NCI-H2196 (cell line): ENCODE measurements at regions not wholly inside any gene's neighbourhood (a gene's known extent, or its start where the extent isn't known, plus 50 kb on each side); places are given as distances from the start of the nearest gene placed in this dataset.
A peak's percentile ranks its signal among the peaks of the same experiment; 100 is the strongest.

ENCODE experiments used
- DNase-seq: peaks from one replicate; lab custom pipeline; 2025; ENCODE audit not compliant: unreplicated experiment; lab: John Stamatoyannopoulos, UW

- no peak for DNase-seq
These were observed 87.0 kb upstream of the GLIS3 start for GRCh38 chr9:4386819-4387218.

GRCh38 chr9:4384750-4385149, 84.9 kb upstream of the GLIS3 start:
- no peak for DNase-seq

DNA sequence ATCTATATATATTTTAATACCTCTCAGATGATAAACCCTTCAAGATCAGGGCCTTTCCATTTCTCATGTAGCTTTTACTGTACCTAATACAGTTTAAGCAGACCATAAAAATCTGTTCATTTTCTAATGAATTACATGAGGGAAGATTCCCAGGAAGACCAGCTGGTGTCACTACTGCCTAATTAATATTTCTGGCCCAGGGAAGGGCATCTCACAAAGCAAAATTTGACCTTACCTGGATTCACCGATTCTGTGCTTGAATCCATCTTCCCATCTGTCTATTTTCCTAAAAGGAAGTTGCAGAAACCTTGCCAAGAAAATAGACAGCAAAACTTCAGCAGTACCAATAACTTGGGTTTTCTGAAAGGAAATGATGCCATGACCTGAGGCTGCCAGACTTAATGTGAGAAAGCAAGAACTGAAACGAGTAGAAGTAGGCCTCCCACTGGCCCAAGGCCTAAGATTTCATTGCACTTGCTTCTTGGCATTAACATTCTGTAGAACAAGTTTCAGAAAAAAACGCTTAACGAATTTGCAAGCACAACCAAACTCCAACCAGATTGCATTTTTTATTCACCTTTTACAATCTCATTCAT, 83.0 kb upstream of the GLIS3 start:
- peak; percentile 68 for DNase-seq

DNA sequence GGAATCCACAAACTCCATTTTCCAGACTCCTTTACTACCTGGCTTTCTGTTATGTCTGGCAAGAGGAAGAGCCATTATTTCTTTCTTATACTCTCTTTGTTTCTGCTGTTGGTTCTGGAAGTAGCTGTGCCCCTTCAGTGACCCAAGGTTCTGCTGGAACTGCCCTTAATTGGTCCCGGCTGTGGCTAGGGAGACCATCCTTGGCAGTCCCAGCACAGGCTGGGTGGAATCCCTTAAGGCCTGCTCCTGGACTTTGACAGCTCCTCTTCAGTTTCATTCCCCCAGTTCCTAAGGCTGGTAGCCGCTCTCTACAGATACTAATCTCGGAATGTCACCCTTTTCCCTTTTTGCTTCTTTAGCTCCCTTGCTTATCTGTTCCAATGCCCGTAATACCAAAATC, 81.9 kb upstream of the GLIS3 start:
- DNase-seq: no peak

DNA sequence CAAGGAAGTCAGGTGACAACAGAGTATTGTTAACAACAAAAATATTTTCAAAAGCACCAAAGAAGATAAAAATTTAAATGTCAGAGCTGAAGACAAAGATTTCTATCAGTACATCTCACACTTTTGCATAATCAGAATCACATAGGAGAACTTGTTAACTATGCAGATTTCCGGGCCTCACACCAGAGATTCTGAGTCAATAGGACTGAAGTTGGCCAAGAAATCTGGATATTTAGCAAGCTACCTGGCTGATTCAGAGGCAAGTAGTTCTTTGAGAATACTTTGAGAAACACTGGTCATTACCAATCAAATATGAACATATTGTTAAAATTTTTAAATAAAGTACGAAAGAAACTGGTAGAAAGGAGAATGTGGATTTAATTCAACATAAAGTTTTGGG, 80.5 kb upstream of the GLIS3 start:
- DNase-seq: no peak

GRCh38 chr9:4375424-4376200, 75.7 kb upstream of the GLIS3 start:
- DNase-seq: peak; percentile 49

GRCh38 chr9:4371108-4371507, 71.2 kb upstream of the GLIS3 start:
- DNase-seq: no peak

DNA sequence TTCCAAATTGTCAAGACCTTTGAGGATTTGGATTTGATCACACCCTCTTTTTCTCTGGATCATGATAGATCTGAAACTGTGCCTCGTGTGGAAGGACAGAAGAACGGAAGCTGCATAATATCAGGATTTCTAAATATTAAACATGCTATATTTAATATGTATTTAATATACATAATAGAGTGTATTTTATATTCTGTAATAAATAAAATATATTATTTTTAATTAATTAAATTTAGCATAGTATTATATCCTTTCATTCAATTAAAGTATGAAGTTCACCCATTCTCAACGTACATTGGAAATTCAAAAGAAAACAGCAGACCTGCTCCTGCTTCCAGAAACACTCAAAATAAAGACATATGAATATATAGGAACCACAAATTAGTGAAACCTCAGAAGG, 70.6 kb upstream of the GLIS3 start:
- DNase-seq: no peak

- DNase-seq: peak; percentile 75
These were observed 66.9 kb upstream of the GLIS3 start for GRCh38 chr9:4366591-4367330.

- no peak for DNase-seq
These were observed 65.2 kb upstream of the GLIS3 start for GRCh38 chr9:4365055-4365454.

DNA sequence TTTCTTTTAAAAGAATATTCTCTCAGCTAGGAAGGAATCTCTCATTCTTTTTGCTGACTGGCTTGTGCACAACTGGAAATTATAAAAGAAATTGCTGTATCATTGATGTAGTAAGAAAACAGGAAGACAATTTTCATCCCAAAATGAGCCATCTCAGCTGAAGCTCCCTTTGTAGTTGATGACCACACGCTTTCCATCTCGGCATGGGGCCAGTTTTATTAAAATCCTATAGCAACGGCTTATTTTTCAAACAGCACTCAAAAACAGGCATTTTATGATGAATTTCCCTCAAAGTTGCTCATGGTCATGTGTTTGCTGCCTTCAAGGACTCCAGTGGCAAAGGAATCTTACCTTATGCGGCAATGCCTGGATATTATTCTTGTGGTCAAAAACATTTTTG, 62.4 kb upstream of the GLIS3 start:
- no peak for DNase-seq

DNA sequence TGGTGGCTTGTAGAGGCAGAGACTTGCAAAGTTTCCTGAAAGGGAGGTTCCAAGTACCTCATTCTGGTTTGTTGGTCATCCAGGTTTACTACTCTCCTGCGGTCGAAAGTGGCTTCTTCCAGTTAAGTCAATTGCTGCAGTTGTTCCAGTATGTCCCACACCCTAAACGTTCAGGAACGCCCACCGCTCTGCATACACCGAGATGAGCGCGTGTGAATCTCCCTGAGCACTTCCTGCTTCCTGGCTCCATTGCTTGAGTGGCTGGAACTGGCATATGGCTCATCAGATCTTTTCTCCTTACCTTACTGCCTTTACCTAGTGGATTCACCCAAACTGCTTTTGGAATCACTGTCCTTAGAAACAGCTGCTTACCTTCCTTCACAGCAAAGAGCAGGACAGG, 59.1 kb upstream of the GLIS3 start:
- DNase-seq: no peak

DNA sequence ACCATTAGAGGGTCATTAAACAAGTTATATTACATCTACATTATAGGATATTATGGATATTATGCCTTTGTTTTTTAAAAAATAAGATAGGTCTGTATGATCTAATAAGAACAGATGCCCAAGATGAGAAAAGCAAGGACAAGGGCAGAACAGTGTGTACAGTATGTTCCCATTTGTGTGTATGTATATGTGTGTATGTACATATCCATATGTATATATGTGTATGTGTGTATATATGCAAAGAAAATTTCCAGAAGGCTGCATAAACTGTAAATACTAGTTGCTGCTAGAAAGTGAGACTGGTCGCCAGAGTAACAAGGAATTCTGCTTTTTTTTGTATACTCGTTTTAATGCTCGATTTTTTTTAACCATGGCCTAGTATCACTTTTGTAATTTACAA, 58.1 kb upstream of the GLIS3 start:
- no peak for DNase-seq

GRCh38 chr9:4356306-4356705, 56.4 kb upstream of the GLIS3 start:
- no peak for DNase-seq

GRCh38 chr9:4353236-4353635, 53.4 kb upstream of the GLIS3 start:
- no peak for DNase-seq

DNA sequence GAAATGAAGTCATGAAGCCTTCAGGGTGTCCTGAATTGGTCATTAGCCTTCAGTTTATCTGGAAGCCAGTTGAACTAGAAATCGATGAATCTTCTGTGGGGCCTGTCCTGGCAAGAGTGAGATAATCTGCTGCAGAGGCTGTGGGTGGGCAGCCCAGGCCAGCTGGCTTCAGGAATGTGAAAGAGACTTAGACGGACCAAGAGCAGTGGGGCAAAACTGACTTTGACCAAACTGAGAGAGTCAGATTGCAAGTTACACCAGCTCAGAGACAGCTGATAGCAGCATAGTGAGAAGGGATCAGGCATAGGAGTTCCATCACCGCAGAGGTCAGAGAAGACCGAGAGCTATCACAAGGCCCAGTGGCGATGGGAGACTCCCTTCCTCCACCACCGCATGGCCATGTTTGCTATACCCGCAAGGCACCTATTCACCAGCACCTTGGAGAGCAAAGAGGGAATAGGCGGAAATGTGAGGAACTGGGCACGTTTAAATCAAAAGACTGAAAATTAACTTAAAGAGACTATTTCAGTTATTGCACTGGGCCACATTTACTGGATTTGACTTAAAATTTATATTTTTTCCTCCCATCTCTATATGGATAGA, 50.0 kb upstream of the GLIS3 start:
- no peak for DNase-seq
